SK-N-SH (cell line): ENCODE measurements at regions not wholly inside any gene's neighbourhood (a gene's known extent, or its start where the extent isn't known, plus 50 kb on each side); places are given as distances from the start of the nearest gene placed in this dataset.

Experiments used
- CTCF ChIA-PET: fragments of 300-600, 350-600 bp; formaldehyde crosslinking; extraction: SDS; loops from one replicate; lab custom pipeline; 2021; lab: Yijun Ruan, JAX
- POLR2A ChIA-PET: fragments of 350-600 bp; sonication (Branson Sonifier 250); formaldehyde crosslinking; extraction: SDS; loops from one replicate; lab custom pipeline; 2020; ENCODE audit warnings: antibody characterized with exemption, inconsistent platforms; lab: Yijun Ruan, JAX
- DNase-seq: peaks from one replicate; pipeline ENCODE4 v3.0.0; 2012
- H2AFZ ChIP-seq: fragments of 200-600 bp; sonication (generic); 2 replicates; pipeline ENCODE4 v1.8.1; 2016; ENCODE audit warnings: antibody characterized with exemption, mild to moderate bottlenecking, low read depth
- H3F3A ChIP-seq: fragments of 200-600 bp; sonication (generic); replicated peaks from 2 replicates; pipeline ENCODE3; 2016; ENCODE audit warnings: antibody characterized with exemption, mild to moderate bottlenecking; ENCODE audit not compliant: insufficient read depth
- H3K27ac ChIP-seq, 2 experiments: fragments of 200-500 bp in 1 of 2; fragments of 200-600 bp in 1 of 2; sonication (Bioruptor generic) in 1 of 2; sonication (generic), shearing (Covaris generic) in 1 of 2; 2 replicates each; pipeline versions ENCODE4 v1.5.1 to v1.6.1; 2014 to 2016; ENCODE audit warnings: low read depth in 2 of 2, inconsistent platforms in 1 of 2, low read length in 1 of 2, mild to moderate bottlenecking in 1 of 2, mixed read lengths in 1 of 2
- H3K27me3 ChIP-seq: fragments of 200-600 bp; sonication (generic), shearing (Covaris generic); 2 replicates; pipeline ENCODE4 v1.6.1; 2016; ENCODE audit warnings: mixed run types; ENCODE audit not compliant: insufficient read depth
- H3K36me3 ChIP-seq, 2 experiments: fragments of 200-500 bp in 1 of 2; fragments of 200-600 bp in 1 of 2; sonication (Bioruptor generic) in 1 of 2; sonication (generic) in 1 of 2; replicated peaks in 1 of 2; 2 replicates each; pipeline versions ENCODE3 to v1.5.1; 2014 to 2016; ENCODE audit warnings: low read length in 1 of 2, mild to moderate bottlenecking in 1 of 2; ENCODE audit not compliant: insufficient read depth in 2 of 2, control insufficient read depth in 1 of 2
- H3K4me1 ChIP-seq, 2 experiments: fragments of 200-500 bp in 1 of 2; fragments of 200-600 bp in 1 of 2; sonication (Bioruptor generic) in 1 of 2; sonication (generic), shearing (Covaris generic) in 1 of 2; 2 replicates each; pipeline versions ENCODE4 v1.5.1 to v1.6.1; 2014 to 2016; ENCODE audit warnings: low read depth in 1 of 2, low read length in 1 of 2, mixed run types in 1 of 2; ENCODE audit not compliant: insufficient read depth in 2 of 2, control insufficient read depth in 1 of 2
- H3K4me2 ChIP-seq: fragments of 200-600 bp; sonication (generic), shearing (Covaris generic); 2 replicates; pipeline ENCODE4 v1.6.1; 2017; ENCODE audit warnings: mixed run types
- H3K4me3 ChIP-seq, 2 experiments: fragments of 200-500 bp in 1 of 2; fragments of 200-600 bp in 1 of 2; sonication (Bioruptor generic) in 1 of 2; sonication (generic), shearing (Covaris generic) in 1 of 2; 2 replicates each; pipeline versions ENCODE4 v1.5.1 to v1.8.1; 2014 to 2016; ENCODE audit warnings: low read depth in 2 of 2, inconsistent platforms in 1 of 2, low read length in 1 of 2, mild to moderate bottlenecking in 1 of 2, mixed read lengths in 1 of 2, moderate library complexity in 1 of 2
- H3K79me2 ChIP-seq: fragments of 200-600 bp; sonication (generic); 2 replicates; pipeline ENCODE4 v1.8.1; 2017; ENCODE audit warnings: mild to moderate bottlenecking; ENCODE audit not compliant: insufficient read depth
- H3K9ac ChIP-seq: fragments of 200-600 bp; sonication (generic); 2 replicates; pipeline ENCODE4 v1.6.1; 2017; ENCODE audit warnings: mixed run types
- H3K9me2 ChIP-seq: fragments of 200-600 bp; sonication (generic); 2 replicates; pipeline ENCODE4 v1.6.1; 2017; ENCODE audit warnings: mixed run types
- H3K9me3 ChIP-seq: fragments of 200-600 bp; sonication (generic); 2 replicates; pipeline ENCODE4 v1.6.1; 2017; ENCODE audit warnings: mixed run types, mild to moderate bottlenecking, moderate library complexity
- H4K20me1 ChIP-seq: fragments of 200-600 bp; sonication (generic); 2 replicates; pipeline ENCODE4 v1.6.1; 2017; ENCODE audit warnings: mild to moderate bottlenecking, mixed run types; ENCODE audit not compliant: insufficient read depth
- CTCF ChIP-seq: fragments of 200-600 bp; sonication (generic); IDR thresholded peaks from 2 replicates; pipeline ENCODE4 v1.6.1; 2017; ENCODE audit warnings: antibody characterized with exemption, mild to moderate bottlenecking, moderate library complexity
- EP300 ChIP-seq, 2 experiments: IDR thresholded peaks; 2 replicates each; pipeline versions ENCODE4 v1.4.0 to v1.6.1; 2012; ENCODE audit warnings: borderline replicate concordance in 1 of 2, low read depth in 1 of 2, low read length in 1 of 2
- FOSL2 ChIP-seq: IDR thresholded peaks from 2 replicates; pipeline ENCODE4 v1.4.0; 2012; ENCODE audit warnings: low read depth, mild to moderate bottlenecking, moderate library complexity, borderline replicate concordance
- FOXM1 ChIP-seq: IDR thresholded peaks from 2 replicates; pipeline ENCODE4 v1.4.0; 2012; ENCODE audit warnings: low read depth, mild to moderate bottlenecking
- GATA2 ChIP-seq: sonication (generic); formaldehyde crosslinking; IDR thresholded peaks from 2 replicates; pipeline ENCODE4 v1.5.0; 2020; ENCODE audit warnings: mild to moderate bottlenecking, missing genetic modification reagents
- IRF3 ChIP-seq: fragments of 150-350 bp; IDR thresholded peaks from 2 replicates; pipeline ENCODE4 v1.6.1; 2016; ENCODE audit warnings: mild to moderate bottlenecking, low read depth, low read length
- MAX ChIP-seq: IDR thresholded peaks from 2 replicates; pipeline ENCODE4 v1.4.0; 2012; ENCODE audit warnings: low read depth
- MEF2A ChIP-seq: IDR thresholded peaks from 2 replicates; pipeline ENCODE4 v1.4.0; 2012; ENCODE audit warnings: low read depth, borderline replicate concordance
- PBX3 ChIP-seq: IDR thresholded peaks from 2 replicates; pipeline ENCODE4; 2012
- POLR2AphosphoS5 ChIP-seq: IDR thresholded peaks from 2 replicates; pipeline ENCODE4 v1.6.1; 2012; ENCODE audit warnings: low read depth, low read length
- RCOR1 ChIP-seq: fragments of 150-350 bp; IDR thresholded peaks from 2 replicates; pipeline ENCODE4 v1.6.1; 2017; ENCODE audit warnings: antibody characterized with exemption, low read length
- REST ChIP-seq: IDR thresholded peaks from 2 replicates; pipeline ENCODE4 v1.6.1; 2012; ENCODE audit warnings: mild to moderate bottlenecking, low read depth, low read length, moderate library complexity
- TAF1 ChIP-seq: IDR thresholded peaks from 2 replicates; pipeline ENCODE4 v1.6.1; 2012; ENCODE audit warnings: low read depth, mild to moderate bottlenecking, low read length, moderate library complexity, borderline replicate concordance
- TCF12 ChIP-seq: IDR thresholded peaks from 2 replicates; pipeline ENCODE4 v1.4.0; 2012
- TEAD4 ChIP-seq: IDR thresholded peaks from 2 replicates; pipeline ENCODE4 v1.4.0; 2012; ENCODE audit warnings: mild to moderate bottlenecking, borderline replicate concordance; ENCODE audit not compliant: insufficient read depth
- ZBTB33 ChIP-seq: IDR thresholded peaks from 2 replicates; pipeline ENCODE4 v1.4.0; 2012; ENCODE audit warnings: low read depth, borderline replicate concordance
- WGBS: methylation state at CpG from one replicate; pipeline ENCODE4 v1.1.6; 2017; ENCODE audit warnings: low lambda C conversion rate; 5-methylcytosine and 5-hydroxymethylcytosine counted together

- TF ChIP-seq REST (no peak), EP300 (IDR thresholded peaks at IDR 0.05; ENCODE audit: borderline replicate concordance in 1 of 2, low read depth in 1 of 2, low read length in 1 of 2) (no peak), MEF2A (no peak), IRF3 (no peak), TEAD4 (no peak)
These were observed 583.9 kb upstream of the KLHL29 start (continued) for GRCh38 chr2:22801071-22801470.

- CTCF ChIA-PET, result no interaction called here
- no peak overlapping the region for H3K27ac ChIP-seq
- no peaks in the 10 kb centered on the region for H3F3A ChIP-seq
- no peaks in the 10 kb centered on the region for H3K36me3 ChIP-seq
- no peaks in the 10 kb centered on the region for H3K4me1 ChIP-seq
- TF ChIP-seq MAX (no peak), TCF12 (no peak), TEAD4 (no peak), CTCF (no peak), FOSL2 (no peak), MEF2A (no peak), POLR2AphosphoS5 (no peak), REST (no peak), ZBTB33 (no peak), TAF1 (no peak), RCOR1 (no peak), GATA2 (no peak), PBX3 (no peak), FOXM1 (no peak)
- TF ChIP-seq, all 33 proteins: peak for 0
- H3K4me2 ChIP-seq, result no peak overlapping the region
- H4K20me1 ChIP-seq, result no peaks in the 10 kb centered on the region
- no peak overlapping the region for H3K9ac ChIP-seq
- no peaks in the 10 kb centered on the region for H3K27me3 ChIP-seq
- no peak for DNase-seq
- H3K9me3 ChIP-seq, result no peaks in the 10 kb centered on the region; the same call in 1 of the 2 replicates
- H3K4me3 ChIP-seq, result no peak overlapping the region
- no peaks in the 10 kb centered on the region for H3K9me2 ChIP-seq
- no peaks in the 10 kb centered on the region for H3K79me2 ChIP-seq
- no peak overlapping the region for H2AFZ ChIP-seq
- 40% methylated on average over 5 of the region's 5 CpGs for WGBS
- POLR2A ChIA-PET, result no interaction called here
These were observed 583.0 kb upstream of the KLHL29 start for GRCh38 chr2:22801970-22802369.
